CD14-positive monocyte (primary cell): ENCODE measurements at regions not wholly inside any gene's neighbourhood (a gene's known extent, or its start where the extent isn't known, plus 50 kb on each side); places are given as distances from the start of the nearest gene placed in this dataset.

Experiments used
- DNase-seq, 3 donors: peaks; one replicate each; pipeline ENCODE4 v3.0.0-alpha.2; 2011 to 2022
- H2AFZ ChIP-seq: 2 replicates; pipeline ENCODE4 v1.6.0; 2012; ENCODE audit warnings: mild to moderate bottlenecking, low read depth, low read length, inconsistent platforms; ENCODE audit not compliant: insufficient read depth, poor library complexity, severe bottlenecking
- H3K27ac ChIP-seq, 2 donors: 1 replicate in 1 of 2; 2 replicates in 1 of 2; pipeline ENCODE4 v1.5.1; 2012 to 2013; ENCODE audit warnings: low read length in 2 of 2, control low read depth in 1 of 2, inconsistent platforms in 1 of 2, low read depth in 1 of 2, mild to moderate bottlenecking in 1 of 2
- H3K27me3 ChIP-seq, 2 donors: one replicate each; pipeline versions ENCODE4 v1.6.0 to v1.6.1; 2011 to 2013; ENCODE audit warnings: low read length in 2 of 2; ENCODE audit not compliant: control insufficient read depth in 2 of 2, insufficient read depth in 2 of 2
- H3K36me3 ChIP-seq, 2 donors: replicated peaks in 1 of 2; 1 replicate in 1 of 2; 2 replicates in 1 of 2; pipeline versions ENCODE4 v1.5.1 to v1.6.1; 2012 to 2013; ENCODE audit warnings: low read length in 2 of 2, control low read depth in 1 of 2, inconsistent platforms in 1 of 2, mild to moderate bottlenecking in 1 of 2; ENCODE audit not compliant: insufficient read depth in 2 of 2, control insufficient read depth in 1 of 2
- H3K4me1 ChIP-seq, 2 donors: 1 replicate in 1 of 2; 2 replicates in 1 of 2; pipeline versions ENCODE4 v1.5.1 to v1.6.1; 2012 to 2013; ENCODE audit warnings: low read length in 2 of 2, control low read depth in 1 of 2, inconsistent platforms in 1 of 2, mild to moderate bottlenecking in 1 of 2, moderate library complexity in 1 of 2; ENCODE audit not compliant: insufficient read depth in 2 of 2, control insufficient read depth in 1 of 2
- H3K4me2 ChIP-seq: replicated peaks from 2 replicates; pipeline ENCODE3; 2012; ENCODE audit warnings: low read length, moderate library complexity, mild to moderate bottlenecking; ENCODE audit not compliant: poor library complexity, severe bottlenecking; ENCODE audit errors: extremely low read depth
- H3K4me3 ChIP-seq, 3 experiments: fragments of 200-600 bp in 1 of 3; sonication (generic) in 1 of 3; replicated peaks in 1 of 3; 1 replicate in 2 of 3; 2 replicates in 1 of 3; pipeline ENCODE4 v1.5.1; 2011 to 2013; ENCODE audit warnings: low read length in 3 of 3, mild to moderate bottlenecking in 3 of 3, control low read depth in 2 of 3, low read depth in 2 of 3, inconsistent platforms in 1 of 3, moderate library complexity in 1 of 3
- H3K79me2 ChIP-seq: 2 replicates; pipeline ENCODE4 v1.6.0; 2012; ENCODE audit warnings: mild to moderate bottlenecking, control low read depth, inconsistent platforms, low read length, moderate library complexity; ENCODE audit not compliant: insufficient read depth
- H3K9ac ChIP-seq: 2 replicates; pipeline ENCODE4 v1.6.0; 2017; ENCODE audit warnings: low read length, mild to moderate bottlenecking; ENCODE audit not compliant: insufficient read depth, poor library complexity, severe bottlenecking
- H3K9me3 ChIP-seq, 2 donors: replicated peaks in 1 of 2; 1 replicate in 1 of 2; 2 replicates in 1 of 2; pipeline versions ENCODE4 v1.5.1 to v1.6.1; 2012 to 2013; ENCODE audit warnings: low read length in 2 of 2, control low read depth in 1 of 2; ENCODE audit not compliant: control insufficient read depth in 1 of 2, insufficient read depth in 1 of 2
- H4K20me1 ChIP-seq: 2 replicates; pipeline ENCODE4 v1.6.0; 2012; ENCODE audit warnings: mild to moderate bottlenecking, low read length, control low read depth, moderate library complexity; ENCODE audit not compliant: insufficient read depth
- H3K27ac Mint-ChIP-seq, 7 donors: one replicate each; pipeline ENCODE4 v1.8.0; 2020; ENCODE audit warnings: mild to moderate bottlenecking in 7 of 7, mixed read lengths in 7 of 7, moderate library complexity in 6 of 7, inconsistent platforms in 2 of 7
- H3K27me3 Mint-ChIP-seq, 3 donors: one replicate each; pipeline ENCODE4 v1.8.0; 2021 to 2022; ENCODE audit warnings: low read depth in 3 of 3, mild to moderate bottlenecking in 3 of 3, mixed read lengths in 3 of 3, moderate library complexity in 3 of 3, inconsistent platforms in 1 of 3
- H3K36me3 Mint-ChIP-seq, 2 donors: one replicate each; pipeline ENCODE4 v1.8.0; 2020; ENCODE audit warnings: mixed read lengths in 2 of 2, inconsistent platforms in 1 of 2, mild to moderate bottlenecking in 1 of 2
- H3K4me1 Mint-ChIP-seq: one replicate; pipeline ENCODE4 v1.8.0; 2020; ENCODE audit warnings: mild to moderate bottlenecking, mixed read lengths
- H3K4me3 Mint-ChIP-seq, 2 donors: one replicate each; pipeline ENCODE4 v1.8.0; 2020; ENCODE audit warnings: mild to moderate bottlenecking in 2 of 2, mixed read lengths in 2 of 2, moderate library complexity in 1 of 2
- H3K9me3 Mint-ChIP-seq, 7 donors: one replicate each; pipeline ENCODE4 v1.8.0; 2020 to 2022; ENCODE audit warnings: mixed read lengths in 7 of 7, mild to moderate bottlenecking in 6 of 7, moderate library complexity in 6 of 7, inconsistent platforms in 2 of 7
- WGBS: methylation state at CpG from one replicate; pipeline ENCODE4 v1.1.5; 2013; ENCODE audit warnings: missing lambda C conversion rate; ENCODE audit not compliant: insufficient coverage; 5-methylcytosine and 5-hydroxymethylcytosine counted together
- intact Hi-C, 2 donors: fragments of 100-400 bp; cut with micrococcal nuclease; formaldehyde crosslinking; loops; one replicate each; pipeline versions ENCODE4 v1.15.0 to v1.15.1; 2023
- TF ChIP-seq, protein P1 (sequence below): fragments of 200-600 bp; IDR thresholded peaks from one replicate; pipeline ENCODE4 v1.8.0; 2022; ENCODE audit warnings: antibody characterized with exemption, mild to moderate bottlenecking

GRCh38 chr9:26361010-26361409, 531.6 kb downstream of the CAAP1 start:
- Mint-ChIP-seq H3K4me1 (no peaks in the 10 kb centered on the region), H3K4me3 (no peak overlapping the region), H3K9me3 (peaks cover 0 to 3% (median 0%) of the 10 kb centered on the region in 7 donors), H3K36me3 (no peaks in the 10 kb centered on the region), H3K27me3 (no peaks in the 10 kb centered on the region), H3K27ac (no peak overlapping the region)
- no peak overlapping the region for H2AFZ ChIP-seq
- no peak overlapping the region for H3K4me2 ChIP-seq
- no peak overlapping the region for H3K27ac ChIP-seq
- H3K79me2 ChIP-seq: no peaks in the 10 kb centered on the region
- H4K20me1 ChIP-seq: no peaks in the 10 kb centered on the region
- H3K9me3 ChIP-seq: no peaks in the 10 kb centered on the region
- intact Hi-C loops: no loop called here
- no peak overlapping the region for H3K4me3 ChIP-seq
- no peaks in the 10 kb centered on the region for H3K4me1 ChIP-seq
- DNase-seq: no peak
- H3K9ac ChIP-seq: no peak overlapping the region
- H3K27me3 ChIP-seq: no peaks in the 10 kb centered on the region
- H3K36me3 ChIP-seq: no peaks in the 10 kb centered on the region
- WGBS: no CpG with 5 or more reads among the region's 2 CpGs
- TF ChIP-seq, protein P1, sequence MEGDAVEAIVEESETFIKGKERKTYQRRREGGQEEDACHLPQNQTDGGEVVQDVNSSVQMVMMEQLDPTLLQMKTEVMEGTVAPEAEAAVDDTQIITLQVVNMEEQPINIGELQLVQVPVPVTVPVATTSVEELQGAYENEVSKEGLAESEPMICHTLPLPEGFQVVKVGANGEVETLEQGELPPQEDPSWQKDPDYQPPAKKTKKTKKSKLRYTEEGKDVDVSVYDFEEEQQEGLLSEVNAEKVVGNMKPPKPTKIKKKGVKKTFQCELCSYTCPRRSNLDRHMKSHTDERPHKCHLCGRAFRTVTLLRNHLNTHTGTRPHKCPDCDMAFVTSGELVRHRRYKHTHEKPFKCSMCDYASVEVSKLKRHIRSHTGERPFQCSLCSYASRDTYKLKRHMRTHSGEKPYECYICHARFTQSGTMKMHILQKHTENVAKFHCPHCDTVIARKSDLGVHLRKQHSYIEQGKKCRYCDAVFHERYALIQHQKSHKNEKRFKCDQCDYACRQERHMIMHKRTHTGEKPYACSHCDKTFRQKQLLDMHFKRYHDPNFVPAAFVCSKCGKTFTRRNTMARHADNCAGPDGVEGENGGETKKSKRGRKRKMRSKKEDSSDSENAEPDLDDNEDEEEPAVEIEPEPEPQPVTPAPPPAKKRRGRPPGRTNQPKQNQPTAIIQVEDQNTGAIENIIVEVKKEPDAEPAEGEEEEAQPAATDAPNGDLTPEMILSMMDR: no peak

GRCh38 chr9:26358836-26359235, 533.8 kb downstream of the CAAP1 start:
- Mint-ChIP-seq H3K4me1 (no peaks in the 10 kb centered on the region), H3K27me3 (no peaks in the 10 kb centered on the region), H3K9me3 (peaks cover 0 to 3% (median 0%) of the 10 kb centered on the region in 7 donors), H3K36me3 (no peaks in the 10 kb centered on the region), H3K27ac (no peak overlapping the region), H3K4me3 (no peak overlapping the region)
- H3K27me3 ChIP-seq: no peaks in the 10 kb centered on the region
- no peak overlapping the region for H3K4me2 ChIP-seq
- H3K9me3 ChIP-seq: no peaks in the 10 kb centered on the region
- H3K9ac ChIP-seq: no peak overlapping the region
- no peak for DNase-seq
- no peaks in the 10 kb centered on the region for H3K36me3 ChIP-seq
- intact Hi-C loops: no loop called here
- no peak overlapping the region for H3K27ac ChIP-seq
- H3K79me2 ChIP-seq: no peaks in the 10 kb centered on the region
- H3K4me3 ChIP-seq: no peak overlapping the region
- H2AFZ ChIP-seq: no peak overlapping the region
- no peaks in the 10 kb centered on the region for H3K4me1 ChIP-seq
- no peaks in the 10 kb centered on the region for H4K20me1 ChIP-seq
- TF ChIP-seq, protein P1: no peak
